ENCODE measurements at regions not wholly inside any gene's neighbourhood (a gene's known extent, or its start where the extent isn't known, plus 50 kb on each side); places are given as distances from the start of the nearest gene placed in this dataset.

- CTCF ChIA-PET, result no interaction called here
- BruUV-seq (replicated peaks), result no TSS peak
- H3K27ac ChIP-seq (ENCODE audit: control insufficient read depth, insufficient read depth), result no peak overlapping the region
Observed at GRCh38 chr3:153680526-153680925, 440.7 kb upstream of the ARHGEF26 start.

More at GRCh38 chr3:153680526-153680925, 440.7 kb upstream of the ARHGEF26 start:
- Histone ChIP-seq H4K20me1 (ENCODE audit: control insufficient read depth, insufficient read depth) (no peaks in the 10 kb centered on the region), H3K36me3 (ENCODE audit: control insufficient read depth in 2 of 2, insufficient read depth in 2 of 2, low read length in 1 of 2) (no peaks in the 10 kb centered on the region), H3K9me3 (replicated peaks; ENCODE audit: control insufficient read depth, insufficient read depth, low read length) (no peaks in the 10 kb centered on the region), H3K4me1 (ENCODE audit: control insufficient read depth, insufficient read depth, low read length) (no peaks in the 10 kb centered on the region), H3K79me2 (ENCODE audit: control insufficient read depth, insufficient read depth, low read length) (no peaks in the 10 kb centered on the region), H2AFZ (ENCODE audit: control insufficient read depth, low read depth, low read length) (no peak overlapping the region), H3K4me2 (ENCODE audit: control insufficient read depth, insufficient read depth) (no peak overlapping the region), H3K27me3 (replicated peaks in 1 of 2; ENCODE audit: control insufficient read depth in 2 of 2, insufficient read depth in 2 of 2, low read length in 1 of 2) (no peaks in the 10 kb centered on the region), H3K4me3 (no peak overlapping the region), H3K9ac (ENCODE audit: control insufficient read depth, insufficient read depth, low read length) (no peak overlapping the region)
- intact Hi-C loops (cut with micrococcal nuclease; ENCODE audit: unreplicated experiment) (no loop called here), in situ Hi-C loops (cut with MboI) (no loop called here)
- no peak for FAIRE-seq
- POLR2A ChIA-PET, result no interaction called here
- no peak for DNase-seq (ENCODE audit: low read depth, low spot score)
- SMC1A ChIA-PET (ENCODE audit: uncharacterized antibody, unreplicated experiment), result interaction anchor here (0.6 kb wide), 1 partner anchor 337 kb away, joined by 3 read pairs; no protein-coding TSS in a partner anchor
- TF ChIP-seq NKRF (conservative IDR thresholded peaks at IDR 0.05), result no peak
- no peak for TF ChIP-seq PML (IDR thresholded peaks at IDR 0.05; ENCODE audit: low read length)
- TF ChIP-seq BCL3 (IDR thresholded peaks at IDR 0.05; ENCODE audit: borderline replicate concordance, insufficient read depth, low read depth, low read length, poor library complexity, severe bottlenecking), result no peak
- TF ChIP-seq LARP7 (IDR thresholded peaks at IDR 0.05), result no peak
- no peak for TF ChIP-seq HSF1 (IDR thresholded peaks at IDR 0.05; ENCODE audit: low read depth, low read length)
- TF ChIP-seq CEBPB (IDR thresholded peaks at IDR 0.05; ENCODE audit: borderline replicate concordance in 1 of 2, low read depth in 2 of 2, low read length in 2 of 2), result no peak
- TF ChIP-seq ZBED1 (IDR thresholded peaks at IDR 0.05; ENCODE audit: borderline replicate concordance), result no peak
- TF ChIP-seq USF2 (IDR thresholded peaks at IDR 0.05; ENCODE audit: borderline replicate concordance, low read depth, low read length), result no peak
- RAD21 ChIA-PET (ENCODE audit: unreplicated experiment), result no interaction called here
- 0% methylated on average over 1 of the region's 1 CpG for WGBS (ENCODE audit: insufficient coverage, insufficient replicate concordance, low lambda C conversion rate, missing lambda C conversion rate)
- ATAC-seq, result no peak

Data from GM12878 (cell line).